GM23338 (cell line): ENCODE measurements at regions not wholly inside any gene's neighbourhood (a gene's known extent, or its start where the extent isn't known, plus 50 kb on each side); places are given as distances from the start of the nearest gene placed in this dataset.

Experiments
- EZH2 ChIP-seq: fragments of 200-600 bp; sonication (generic); IDR thresholded peaks from one replicate; pipeline ENCODE4 v1.8.0; 2017; ENCODE audit warnings: antibody characterized with exemption, mild to moderate bottlenecking, low read depth; ENCODE audit not compliant: unreplicated experiment
- POLR2AphosphoS5 ChIP-seq: IDR thresholded peaks from 2 replicates; pipeline ENCODE4 v1.6.1; 2016; ENCODE audit warnings: antibody characterized with exemption, low read depth
- STAT1 ChIP-seq: IDR thresholded peaks from one replicate; pipeline ENCODE4 v1.6.1; 2016; ENCODE audit warnings: antibody characterized with exemption; ENCODE audit not compliant: unreplicated experiment
- TF ChIP-seq, protein P1 (sequence below), 2 experiments: fragments of 200-600 bp in 1 of 2; sonication (generic) in 1 of 2; conservative IDR thresholded peaks; 2 replicates each; pipeline versions ENCODE4 v1.5.1 to v1.6.1; 2016 to 2017; ENCODE audit warnings: antibody characterized with exemption in 2 of 2, low read depth in 2 of 2, mild to moderate bottlenecking in 2 of 2, moderate library complexity in 1 of 2

DNA sequence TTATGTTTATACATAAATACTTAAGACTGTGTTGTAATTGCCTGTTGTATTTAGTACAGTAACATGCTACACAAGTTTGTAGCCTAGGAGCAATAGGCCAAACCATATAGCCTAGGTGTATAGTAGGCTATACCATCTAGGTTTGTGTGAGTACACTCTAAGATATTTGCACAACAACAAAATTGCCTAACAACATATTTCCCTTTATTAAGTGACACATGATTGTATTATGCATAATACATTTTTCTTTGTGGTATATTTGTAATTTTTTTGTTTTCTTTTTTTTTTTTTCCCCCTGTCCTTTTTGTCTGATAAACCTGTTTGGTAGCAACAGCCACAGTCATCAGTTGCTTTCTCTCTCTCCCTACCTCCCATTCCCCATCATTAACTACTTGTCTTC, 945.6 kb downstream of the ZPLD1 start:
- TF ChIP-seq, protein P1, sequence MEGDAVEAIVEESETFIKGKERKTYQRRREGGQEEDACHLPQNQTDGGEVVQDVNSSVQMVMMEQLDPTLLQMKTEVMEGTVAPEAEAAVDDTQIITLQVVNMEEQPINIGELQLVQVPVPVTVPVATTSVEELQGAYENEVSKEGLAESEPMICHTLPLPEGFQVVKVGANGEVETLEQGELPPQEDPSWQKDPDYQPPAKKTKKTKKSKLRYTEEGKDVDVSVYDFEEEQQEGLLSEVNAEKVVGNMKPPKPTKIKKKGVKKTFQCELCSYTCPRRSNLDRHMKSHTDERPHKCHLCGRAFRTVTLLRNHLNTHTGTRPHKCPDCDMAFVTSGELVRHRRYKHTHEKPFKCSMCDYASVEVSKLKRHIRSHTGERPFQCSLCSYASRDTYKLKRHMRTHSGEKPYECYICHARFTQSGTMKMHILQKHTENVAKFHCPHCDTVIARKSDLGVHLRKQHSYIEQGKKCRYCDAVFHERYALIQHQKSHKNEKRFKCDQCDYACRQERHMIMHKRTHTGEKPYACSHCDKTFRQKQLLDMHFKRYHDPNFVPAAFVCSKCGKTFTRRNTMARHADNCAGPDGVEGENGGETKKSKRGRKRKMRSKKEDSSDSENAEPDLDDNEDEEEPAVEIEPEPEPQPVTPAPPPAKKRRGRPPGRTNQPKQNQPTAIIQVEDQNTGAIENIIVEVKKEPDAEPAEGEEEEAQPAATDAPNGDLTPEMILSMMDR (conservative IDR thresholded peaks at IDR 0.05; ENCODE audit: low read depth in 2 of 2), result no peak
- no peak for TF ChIP-seq POLR2AphosphoS5
- no peak for TF ChIP-seq STAT1
- TF ChIP-seq EZH2, result no peak
